Thyroid gland (tissue), 4 donors: ENCODE measurements at regions not wholly inside any gene's neighbourhood (a gene's known extent, or its start where the extent isn't known, plus 50 kb on each side); places are given as distances from the start of the nearest gene placed in this dataset.

Source experiments
- DNase-seq, 2 donors: peaks; one replicate each; pipeline ENCODE4 v3.0.0-alpha.2; 2019
- H3K27ac ChIP-seq, 3 donors: fragments of 200-600 bp; sonication (generic); 1 replicate in 2 of 3; 2 replicates in 1 of 3; pipeline ENCODE4 v1.5.1; 2016 to 2019; ENCODE audit warnings: mild to moderate bottlenecking in 1 of 3, moderate library complexity in 1 of 3
- H3K27me3 ChIP-seq: fragments of 200-600 bp; sonication (generic); one replicate; pipeline ENCODE4 v1.5.1; 2019
- H3K36me3 ChIP-seq, 2 donors: fragments of 200-600 bp; sonication (generic); one replicate each; pipeline ENCODE4 v1.5.1; 2016 to 2019
- H3K4me1 ChIP-seq, 2 donors: fragments of 200-600 bp; sonication (generic); one replicate each; pipeline ENCODE4 v1.5.1; 2017 to 2019
- H3K4me3 ChIP-seq, 3 donors: fragments of 200-600 bp; sonication (generic); replicated peaks in 1 of 3; 1 replicate in 2 of 3; 2 replicates in 1 of 3; pipeline ENCODE4 v1.5.1; 2016; ENCODE audit warnings: mild to moderate bottlenecking in 1 of 3
- H3K9me3 ChIP-seq: fragments of 200-600 bp; sonication (generic); one replicate; pipeline ENCODE4 v1.5.1; 2017
- POLR2A ChIP-seq, 2 donors: fragments of 450-650 bp; IDR thresholded peaks; one replicate each; pipeline ENCODE4 v1.6.1; 2017; ENCODE audit warnings: antibody characterized with exemption in 2 of 2, mild to moderate bottlenecking in 2 of 2, moderate library complexity in 1 of 2
- WGBS, 2 donors: methylation state at CpG; one replicate each; pipeline ENCODE4 v1.1.5; 2017; 5-methylcytosine and 5-hydroxymethylcytosine counted together
- intact Hi-C: fragments of 100-400 bp; cut with DNase I; formaldehyde crosslinking; loops from one replicate; pipeline ENCODE4 v1.15.1; 2023
- TF ChIP-seq, protein P1 (sequence below), 6 experiments: fragments of 200-600 bp in 3 of 6; fragments of 450-650 bp in 3 of 6; sonication (generic) in 3 of 6; IDR thresholded peaks; one replicate each; pipeline ENCODE4 v1.5.1; 2016 to 2019; ENCODE audit warnings: antibody characterized with exemption in 6 of 6, mild to moderate bottlenecking in 2 of 6, inconsistent platforms in 1 of 6, moderate library complexity in 1 of 6

DNA sequence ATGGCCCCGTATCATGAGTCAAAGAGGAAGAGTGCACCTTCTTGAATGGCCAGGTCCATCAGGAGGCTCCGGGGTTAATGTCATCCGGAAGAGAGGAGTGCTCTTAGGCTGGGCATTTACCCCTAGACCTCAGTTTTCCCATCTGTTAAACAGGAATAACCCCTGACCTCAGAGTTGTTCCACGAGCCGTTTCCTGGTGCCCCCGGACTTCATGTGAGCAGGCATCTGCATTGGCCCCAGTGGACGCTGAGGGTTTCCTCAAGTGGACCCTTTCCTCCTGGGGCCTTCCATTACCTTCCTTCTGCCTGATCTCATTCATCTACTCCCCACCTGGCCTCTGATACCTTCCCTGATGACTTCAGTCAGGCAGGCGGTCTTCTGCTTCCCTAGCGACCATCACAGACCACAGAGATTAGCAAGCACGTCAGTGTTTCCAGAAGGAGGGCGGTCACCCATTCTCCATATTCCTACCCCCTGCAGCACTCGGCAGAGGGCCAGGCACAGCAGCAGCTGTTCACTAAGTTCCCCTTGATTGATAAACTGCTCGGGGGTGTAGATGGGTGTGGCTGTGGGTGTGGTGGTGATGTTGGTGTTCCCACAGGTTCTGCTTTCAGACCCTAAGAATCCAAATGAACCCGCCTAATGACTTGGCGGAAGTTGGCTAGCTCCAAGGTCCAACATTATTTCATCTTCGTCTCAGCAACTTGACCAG lies 346.6 kb upstream of the TNRC6C start:
- TF ChIP-seq, protein P1, sequence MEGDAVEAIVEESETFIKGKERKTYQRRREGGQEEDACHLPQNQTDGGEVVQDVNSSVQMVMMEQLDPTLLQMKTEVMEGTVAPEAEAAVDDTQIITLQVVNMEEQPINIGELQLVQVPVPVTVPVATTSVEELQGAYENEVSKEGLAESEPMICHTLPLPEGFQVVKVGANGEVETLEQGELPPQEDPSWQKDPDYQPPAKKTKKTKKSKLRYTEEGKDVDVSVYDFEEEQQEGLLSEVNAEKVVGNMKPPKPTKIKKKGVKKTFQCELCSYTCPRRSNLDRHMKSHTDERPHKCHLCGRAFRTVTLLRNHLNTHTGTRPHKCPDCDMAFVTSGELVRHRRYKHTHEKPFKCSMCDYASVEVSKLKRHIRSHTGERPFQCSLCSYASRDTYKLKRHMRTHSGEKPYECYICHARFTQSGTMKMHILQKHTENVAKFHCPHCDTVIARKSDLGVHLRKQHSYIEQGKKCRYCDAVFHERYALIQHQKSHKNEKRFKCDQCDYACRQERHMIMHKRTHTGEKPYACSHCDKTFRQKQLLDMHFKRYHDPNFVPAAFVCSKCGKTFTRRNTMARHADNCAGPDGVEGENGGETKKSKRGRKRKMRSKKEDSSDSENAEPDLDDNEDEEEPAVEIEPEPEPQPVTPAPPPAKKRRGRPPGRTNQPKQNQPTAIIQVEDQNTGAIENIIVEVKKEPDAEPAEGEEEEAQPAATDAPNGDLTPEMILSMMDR (IDR thresholded peaks at IDR 0.05) = no peak
- no peak for TF ChIP-seq POLR2A (IDR thresholded peaks at IDR 0.05)
- H3K27ac ChIP-seq = peak overlapping the region in 1 of 3 donors; percentile 45
- WGBS, 2 donors = 90 to 94% methylated on average over 16 of the region's 16 CpGs
- no peak overlapping the region for H3K4me3 ChIP-seq
- H3K36me3 ChIP-seq = no peaks in the 10 kb centered on the region
- H3K4me1 ChIP-seq = peaks cover 9 to 10% of the 10 kb centered on the region in 2 donors
- no peak for DNase-seq
- H3K9me3 ChIP-seq = no peaks in the 10 kb centered on the region
- intact Hi-C loops = no loop called here
- no peaks in the 10 kb centered on the region for H3K27me3 ChIP-seq

DNA sequence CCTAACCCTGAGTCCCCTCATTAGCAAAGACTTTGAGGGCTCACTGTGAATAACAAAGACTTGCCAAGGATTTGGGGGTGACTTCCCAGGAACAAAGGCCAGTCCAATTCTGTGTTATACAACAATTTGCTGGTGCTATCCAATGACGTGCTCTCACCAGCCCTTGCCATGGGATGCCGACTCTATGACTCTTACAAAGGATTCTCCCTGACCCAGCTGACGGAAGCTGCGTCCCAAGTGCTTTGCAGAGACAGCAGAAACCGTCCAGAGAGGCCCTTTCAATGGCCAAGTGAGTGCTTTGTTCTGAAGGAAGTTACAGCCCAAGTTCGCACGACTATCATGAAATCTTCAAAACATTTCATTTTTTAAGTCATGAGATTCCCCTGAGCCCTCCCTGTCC lies 345.3 kb upstream of the TNRC6C start:
- Histone ChIP-seq H3K4me3 (no peak overlapping the region), H3K36me3 (no peaks in the 10 kb centered on the region), H3K27ac (peak overlapping the region in 1 of 3 donors; percentile 30), H3K9me3 (no peaks in the 10 kb centered on the region), H3K27me3 (no peaks in the 10 kb centered on the region), H3K4me1 (peaks cover 9 to 10% of the 10 kb centered on the region in 2 donors)
- 71 to 74% methylated on average over 5 to 7 of the region's 7 CpGs for WGBS, 2 donors
- intact Hi-C loops = no loop called here
- TF ChIP-seq, protein P1 (IDR thresholded peaks at IDR 0.05) = no peak
- TF ChIP-seq POLR2A (IDR thresholded peaks at IDR 0.05) = no peak
- peak; percentile 15 to 23 for DNase-seq

DNA sequence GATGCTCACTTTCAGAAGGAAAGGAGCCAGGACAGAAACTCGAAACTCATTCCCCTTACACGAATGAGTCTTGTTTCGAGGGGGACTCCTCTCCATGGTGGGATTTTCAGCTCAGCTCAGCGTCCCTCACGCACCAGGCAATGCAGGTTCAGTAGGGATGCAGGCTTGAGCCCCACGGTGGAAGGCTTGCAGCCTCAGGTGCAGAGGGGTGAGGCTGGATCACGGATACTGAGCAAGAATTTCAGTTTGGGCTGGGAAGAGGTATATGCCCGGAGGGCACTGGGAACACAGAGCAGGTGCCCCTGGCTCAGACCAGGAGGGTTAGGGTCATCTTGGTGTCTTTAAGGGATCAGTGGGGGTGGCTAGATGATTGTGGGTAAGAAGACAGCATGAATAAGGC lies 344.9 kb upstream of the TNRC6C start:
- no peak for DNase-seq
- WGBS, 2 donors = 86 to 91% methylated on average over 8 of the region's 8 CpGs

DNA sequence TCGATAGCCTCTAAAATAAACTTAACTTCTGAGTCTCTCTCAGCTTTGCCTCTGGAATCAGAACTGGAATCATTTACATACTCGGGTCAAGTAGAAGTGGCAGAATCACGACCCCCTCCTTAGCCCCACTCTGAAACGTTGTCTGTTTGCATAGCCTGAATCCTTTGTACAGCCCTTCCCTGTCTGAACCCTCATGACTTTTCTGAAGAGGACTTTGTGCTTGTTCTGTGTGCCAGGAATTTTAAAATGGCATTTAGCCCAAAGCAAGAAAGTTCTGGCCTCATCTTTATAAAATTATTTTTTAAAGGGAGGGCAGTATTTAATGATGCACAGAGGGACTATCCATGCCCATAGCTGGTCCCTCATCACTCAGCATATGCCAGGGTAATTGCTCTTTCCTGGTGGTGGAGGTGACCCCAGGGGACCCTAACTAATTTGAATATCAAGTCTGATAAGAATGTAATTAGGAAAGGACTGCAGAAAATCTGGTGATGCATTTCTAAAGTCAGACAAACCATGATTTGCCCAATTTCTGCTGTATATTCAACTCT lies 342.7 kb upstream of the TNRC6C start:
- peaks cover 9 to 10% of the 10 kb centered on the region in 2 donors for H3K4me1 ChIP-seq
- no peaks in the 10 kb centered on the region for H3K27me3 ChIP-seq
- no peak overlapping the region for H3K4me3 ChIP-seq
- H3K36me3 ChIP-seq = no peaks in the 10 kb centered on the region
- no peaks in the 10 kb centered on the region for H3K9me3 ChIP-seq
- intact Hi-C loops = no loop called here
- 15 to 29% methylated on average over 4 of the region's 4 CpGs for WGBS, 2 donors
- peak in 1 of 2 donors; percentile 26 for DNase-seq
- no peak overlapping the region for H3K27ac ChIP-seq
- no peak for TF ChIP-seq POLR2A (IDR thresholded peaks at IDR 0.05)
- TF ChIP-seq, protein P1 (IDR thresholded peaks at IDR 0.05) = no peak

More for the DNA sequence above, 344.9 kb upstream of the TNRC6C start:
- Histone ChIP-seq H3K36me3 (no peaks in the 10 kb centered on the region), H3K27me3 (no peaks in the 10 kb centered on the region), H3K4me3 (no peak overlapping the region), H3K27ac (peak overlapping the region in 1 of 3 donors; percentile 5), H3K9me3 (no peaks in the 10 kb centered on the region), H3K4me1 (peaks cover 9 to 10% of the 10 kb centered on the region in 2 donors)
- no peak for TF ChIP-seq POLR2A (IDR thresholded peaks at IDR 0.05)
- TF ChIP-seq, protein P1 (IDR thresholded peaks at IDR 0.05) = no peak
- intact Hi-C loops = no loop called here

DNA sequence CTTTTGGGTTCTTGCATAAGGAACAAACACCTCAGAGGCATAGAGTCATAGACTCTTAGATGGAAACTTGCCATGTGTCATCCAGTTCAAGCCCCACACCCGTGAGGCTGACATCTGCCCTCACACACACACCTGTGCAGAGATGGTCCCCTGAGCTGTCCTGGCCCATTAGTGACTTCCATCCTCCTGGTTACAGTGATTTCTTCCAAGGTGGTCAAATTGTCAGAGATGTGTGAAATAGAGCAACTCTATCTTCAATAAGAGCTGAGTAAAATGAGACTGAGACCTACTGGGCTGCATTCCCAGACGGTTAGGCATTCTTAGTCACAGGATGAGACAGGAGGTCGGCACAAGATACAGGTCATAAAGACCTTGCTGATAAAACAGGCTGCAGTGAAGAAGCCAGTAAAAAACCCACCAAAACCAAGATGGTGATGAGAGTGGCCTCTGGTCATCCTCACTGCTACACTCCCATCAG lies 342.2 kb upstream of the TNRC6C start:
- WGBS, 2 donors = 39 to 42% methylated on average over 3 of the region's 3 CpGs
- intact Hi-C loops = no loop called here

More for the DNA sequence above, 342.2 kb upstream of the TNRC6C start:
- Histone ChIP-seq H3K27me3 (no peaks in the 10 kb centered on the region), H3K4me1 (peaks cover 9 to 10% of the 10 kb centered on the region in 2 donors), H3K4me3 (no peak overlapping the region), H3K9me3 (no peaks in the 10 kb centered on the region), H3K27ac (no peak overlapping the region), H3K36me3 (no peaks in the 10 kb centered on the region)
- DNase-seq = no peak
- TF ChIP-seq POLR2A (IDR thresholded peaks at IDR 0.05) = no peak
- TF ChIP-seq, protein P1 (IDR thresholded peaks at IDR 0.05) = no peak
